Lower leg skin (tissue), 4 donors: ENCODE measurements at regions not wholly inside any gene's neighbourhood (a gene's known extent, or its start where the extent isn't known, plus 50 kb on each side); places are given as distances from the start of the nearest gene placed in this dataset.

Experiments
- DNase-seq, 2 donors: peaks; one replicate each; pipeline ENCODE4 v3.0.0-alpha.2; 2019; ENCODE audit warnings: low spot score in 2 of 2
- H3K4me3 ChIP-seq: fragments of 200-600 bp; sonication (generic); 2 replicates; pipeline ENCODE4 v1.5.1; 2017; ENCODE audit warnings: mild to moderate bottlenecking, low read depth; ENCODE audit not compliant: poor library complexity, severe bottlenecking
- POLR2A ChIP-seq, 2 donors: fragments of 450-650 bp; IDR thresholded peaks; one replicate each; pipeline ENCODE4 v1.6.1; 2016 to 2017; ENCODE audit warnings: antibody characterized with exemption in 2 of 2, mild to moderate bottlenecking in 1 of 2, moderate library complexity in 1 of 2
- WGBS, 2 donors: methylation state at CpG; one replicate each; pipeline ENCODE4 v1.1.5; 2018; 5-methylcytosine and 5-hydroxymethylcytosine counted together
- intact Hi-C: fragments of 100-400 bp; cut with DNase I; formaldehyde crosslinking; loops from one replicate; pipeline ENCODE4 v1.15.0; 2023; ENCODE audit warnings: low total_unique reads
- TF ChIP-seq, protein P1 (sequence below), 3 donors: fragments of 450-650 bp; IDR thresholded peaks; one replicate each; pipeline ENCODE4 v1.5.1; 2016; ENCODE audit warnings: antibody characterized with exemption in 3 of 3, mild to moderate bottlenecking in 3 of 3, moderate library complexity in 2 of 3

DNA sequence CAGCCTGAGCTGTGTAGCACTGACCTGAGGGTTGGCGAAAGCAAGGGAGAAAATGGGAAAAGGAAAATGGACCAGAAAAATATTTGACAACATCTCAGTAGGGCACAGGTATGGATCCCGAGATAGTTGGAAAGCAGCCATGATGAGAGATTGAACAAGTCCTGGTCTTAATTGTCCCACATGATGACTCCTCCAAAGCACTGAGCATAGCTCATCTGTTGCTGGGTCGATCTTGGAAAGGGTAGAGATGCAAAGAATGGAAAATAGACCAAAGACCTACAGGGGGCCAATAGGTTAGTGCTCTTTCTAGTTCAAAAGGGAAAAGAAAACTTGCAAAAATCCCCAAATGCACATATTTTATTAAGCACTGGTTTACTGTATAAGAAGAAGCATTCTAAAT, 251.9 kb downstream of the SEC23A start:
- H3K4me3 ChIP-seq: no peak overlapping the region
- intact Hi-C loops: no loop called here
- no peak for TF ChIP-seq POLR2A (IDR thresholded peaks at IDR 0.05)
- no peak for DNase-seq
- WGBS, 2 donors: 79% methylated on average over 3 of the region's 3 CpGs

DNA sequence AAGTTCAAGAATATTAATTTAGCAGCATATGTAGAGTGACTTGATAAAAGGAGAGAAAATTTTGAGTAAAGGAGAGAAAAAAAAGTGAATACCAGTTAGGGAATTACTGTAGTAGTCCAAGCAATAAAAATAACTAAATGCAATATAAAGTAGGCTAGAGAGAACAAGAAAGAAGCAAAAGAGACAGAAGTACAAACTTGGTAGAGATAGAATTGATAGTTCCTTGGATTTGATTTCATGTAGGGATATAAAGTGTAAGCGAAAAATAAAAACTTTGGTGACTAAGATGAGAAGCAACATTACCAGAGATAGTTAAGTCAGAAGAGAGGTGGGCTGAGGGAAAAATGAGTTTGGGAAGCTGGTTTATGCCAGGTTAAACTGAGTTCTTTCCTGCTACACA, 252.4 kb downstream of the SEC23A start:
- intact Hi-C loops: no loop called here
- TF ChIP-seq POLR2A (IDR thresholded peaks at IDR 0.05): no peak
- TF ChIP-seq, protein P1, sequence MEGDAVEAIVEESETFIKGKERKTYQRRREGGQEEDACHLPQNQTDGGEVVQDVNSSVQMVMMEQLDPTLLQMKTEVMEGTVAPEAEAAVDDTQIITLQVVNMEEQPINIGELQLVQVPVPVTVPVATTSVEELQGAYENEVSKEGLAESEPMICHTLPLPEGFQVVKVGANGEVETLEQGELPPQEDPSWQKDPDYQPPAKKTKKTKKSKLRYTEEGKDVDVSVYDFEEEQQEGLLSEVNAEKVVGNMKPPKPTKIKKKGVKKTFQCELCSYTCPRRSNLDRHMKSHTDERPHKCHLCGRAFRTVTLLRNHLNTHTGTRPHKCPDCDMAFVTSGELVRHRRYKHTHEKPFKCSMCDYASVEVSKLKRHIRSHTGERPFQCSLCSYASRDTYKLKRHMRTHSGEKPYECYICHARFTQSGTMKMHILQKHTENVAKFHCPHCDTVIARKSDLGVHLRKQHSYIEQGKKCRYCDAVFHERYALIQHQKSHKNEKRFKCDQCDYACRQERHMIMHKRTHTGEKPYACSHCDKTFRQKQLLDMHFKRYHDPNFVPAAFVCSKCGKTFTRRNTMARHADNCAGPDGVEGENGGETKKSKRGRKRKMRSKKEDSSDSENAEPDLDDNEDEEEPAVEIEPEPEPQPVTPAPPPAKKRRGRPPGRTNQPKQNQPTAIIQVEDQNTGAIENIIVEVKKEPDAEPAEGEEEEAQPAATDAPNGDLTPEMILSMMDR (IDR thresholded peaks at IDR 0.05): no peak
- H3K4me3 ChIP-seq: no peak overlapping the region
- WGBS, 2 donors: 96 to 100% methylated on average over 1 of the region's 1 CpG
- DNase-seq: no peak

DNA sequence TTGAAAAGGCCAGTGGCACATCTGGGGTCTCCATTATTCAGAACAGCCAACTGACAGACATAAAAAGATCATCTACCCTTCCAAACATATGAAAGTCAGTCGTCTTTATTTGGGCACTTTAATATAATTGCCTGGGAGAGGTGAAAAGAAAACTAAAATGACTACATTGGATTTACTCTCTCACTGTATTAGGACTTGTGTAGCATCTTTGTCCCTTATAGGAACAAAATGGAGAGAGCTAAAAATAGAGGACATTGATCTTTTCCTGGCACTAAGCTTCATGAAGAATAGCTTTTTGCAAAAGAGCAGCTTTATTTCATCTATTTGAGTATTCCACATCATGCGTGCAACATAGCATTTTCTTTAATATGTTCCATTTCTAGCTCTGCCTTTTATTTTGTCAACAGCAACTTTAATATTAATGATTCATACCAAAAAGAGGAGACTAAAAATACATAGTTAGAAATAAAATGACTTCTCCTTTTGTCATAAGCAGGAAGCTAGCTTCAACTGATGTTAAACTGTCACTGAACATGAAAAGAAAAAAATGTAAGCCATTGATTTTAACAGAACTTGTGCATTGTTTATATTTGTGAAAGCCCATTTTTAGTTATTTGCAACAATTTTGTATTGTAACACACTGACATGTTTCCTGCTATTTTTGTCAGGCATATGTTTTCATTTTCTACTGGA, 254.6 kb downstream of the SEC23A start:
- intact Hi-C loops: no loop called here
- TF ChIP-seq, protein P1 (IDR thresholded peaks at IDR 0.05): no peak
- no peak for TF ChIP-seq POLR2A (IDR thresholded peaks at IDR 0.05)
- H3K4me3 ChIP-seq: no peak overlapping the region
- DNase-seq: no peak
- WGBS, 2 donors: 53 to 63% methylated on average over 2 of the region's 2 CpGs

DNA sequence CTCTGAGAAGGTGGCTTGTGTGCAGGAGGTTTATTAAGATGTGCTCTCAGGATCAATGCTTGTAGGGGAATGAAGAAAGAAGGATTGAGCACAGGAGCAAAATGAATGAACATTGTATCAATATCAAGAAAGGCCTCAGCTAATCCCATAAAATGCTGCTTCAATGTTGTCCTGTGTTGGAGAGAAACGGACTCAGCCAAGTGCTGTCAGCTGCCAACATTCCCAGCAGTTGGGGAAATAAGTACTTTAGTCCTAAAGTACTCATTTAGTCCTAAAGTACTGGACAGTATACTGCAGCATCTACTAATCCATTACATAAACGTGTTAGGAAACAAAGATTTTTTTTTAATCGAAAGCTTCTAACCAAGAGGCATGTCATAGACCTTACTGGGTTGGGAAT, 255.9 kb downstream of the SEC23A start:
- no peak overlapping the region for H3K4me3 ChIP-seq
- DNase-seq: no peak
- intact Hi-C loops: no loop called here
- 54 to 59% methylated on average over 3 of the region's 3 CpGs for WGBS, 2 donors
- TF ChIP-seq, protein P1 (IDR thresholded peaks at IDR 0.05): no peak
- TF ChIP-seq POLR2A (IDR thresholded peaks at IDR 0.05): no peak

DNA sequence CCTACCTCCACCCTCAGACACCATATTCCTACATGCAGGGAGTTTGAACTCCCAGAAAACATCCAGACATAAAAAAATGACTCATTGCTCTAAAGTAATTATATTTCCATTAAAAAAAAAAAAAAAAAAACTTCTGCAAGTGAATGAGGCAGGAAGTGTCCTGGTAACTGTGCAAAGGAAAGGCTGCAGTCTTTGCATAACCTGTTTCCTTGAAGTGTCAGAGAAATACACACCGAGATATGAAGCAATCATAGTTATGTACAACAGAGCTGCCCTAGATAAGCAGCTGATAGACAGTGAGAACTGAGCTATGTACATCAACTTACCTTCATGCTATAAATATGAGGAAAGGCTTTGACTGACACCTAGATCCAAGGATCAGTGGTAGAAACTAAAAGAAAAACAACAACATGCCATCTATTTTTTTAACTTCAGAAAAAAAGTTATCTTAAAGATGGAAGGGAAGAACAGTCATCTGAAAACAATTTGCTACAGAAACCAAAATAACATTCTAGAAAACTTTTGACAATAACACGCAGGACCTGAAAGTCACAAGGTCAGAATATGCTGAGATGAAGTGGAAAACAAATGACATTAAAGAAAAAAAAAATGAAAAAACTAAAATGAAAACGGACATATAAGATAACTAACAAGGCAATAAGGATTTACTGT, 263.2 kb downstream of the SEC23A start:
- H3K4me3 ChIP-seq: no peak overlapping the region
- intact Hi-C loops: no loop called here
- TF ChIP-seq, protein P1 (IDR thresholded peaks at IDR 0.05): no peak
- TF ChIP-seq POLR2A (IDR thresholded peaks at IDR 0.05): no peak
- WGBS, 2 donors: 32 to 39% methylated on average over 3 of the region's 3 CpGs
- no peak for DNase-seq

DNA sequence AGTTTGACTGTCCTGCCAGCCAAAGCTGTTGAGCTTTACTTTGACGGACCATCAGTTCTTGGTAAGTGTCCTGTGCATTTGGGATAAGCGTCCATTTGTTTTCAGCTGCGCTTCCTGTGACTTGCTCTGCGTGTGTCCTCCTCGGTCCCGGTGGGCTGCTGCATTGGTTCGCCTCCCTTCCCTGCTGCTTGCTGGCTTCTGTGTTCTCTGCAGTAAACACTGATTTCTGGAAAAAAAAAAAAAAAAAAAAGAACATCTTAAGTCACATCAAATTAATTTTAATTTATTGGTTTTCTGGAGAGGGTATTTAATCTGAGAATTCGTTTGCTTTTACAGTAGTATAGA, 264.1 kb downstream of the SEC23A start:
- no peak for DNase-seq
- intact Hi-C loops: no loop called here
- TF ChIP-seq, protein P1 (IDR thresholded peaks at IDR 0.05): no peak
- no peak for TF ChIP-seq POLR2A (IDR thresholded peaks at IDR 0.05)
- 85 to 87% methylated on average over 8 of the region's 8 CpGs for WGBS, 2 donors
- no peak overlapping the region for H3K4me3 ChIP-seq
